Neural progenitor cell (in vitro differentiated cells): ENCODE measurements at regions not wholly inside any gene's neighbourhood (a gene's known extent, or its start where the extent isn't known, plus 50 kb on each side); places are given as distances from the start of the nearest gene placed in this dataset.

Source experiments
- EZH2 ChIP-seq: fragments of 200-600 bp; sonication (generic); IDR thresholded peaks from 2 replicates; pipeline ENCODE4 v1.6.1; 2017; ENCODE audit warnings: antibody characterized with exemption, mild to moderate bottlenecking, moderate library complexity
- EZH2phosphoT487 ChIP-seq: fragments of 200-600 bp; sonication (generic); IDR thresholded peaks from 2 replicates; pipeline ENCODE4 v1.6.1; 2017; ENCODE audit warnings: antibody characterized with exemption
- TF ChIP-seq, protein P1 (sequence below): fragments of 200-600 bp; sonication (generic); IDR thresholded peaks from 2 replicates; pipeline ENCODE4 v1.5.1; 2017; ENCODE audit warnings: antibody characterized with exemption, mild to moderate bottlenecking

DNA sequence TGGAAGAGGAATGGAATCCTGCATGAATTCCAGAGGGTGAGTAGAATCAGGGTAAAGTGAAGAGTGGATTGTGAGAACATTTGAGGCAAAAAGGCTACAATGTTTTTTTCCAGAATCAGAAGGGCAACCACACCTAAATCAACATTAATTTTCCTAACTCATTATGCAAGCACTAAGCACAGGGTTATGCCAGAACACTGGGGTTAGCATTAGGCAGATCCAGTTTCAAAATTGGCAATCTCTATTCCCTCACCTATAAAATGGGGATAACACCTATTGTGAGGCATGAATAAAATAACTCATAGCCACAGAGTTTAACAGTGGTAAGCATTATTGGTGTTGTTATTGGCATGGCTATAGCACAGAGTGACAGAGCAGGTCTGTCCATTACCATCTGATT is 378.6 kb upstream of the FAT3 start:
- TF ChIP-seq, protein P1, sequence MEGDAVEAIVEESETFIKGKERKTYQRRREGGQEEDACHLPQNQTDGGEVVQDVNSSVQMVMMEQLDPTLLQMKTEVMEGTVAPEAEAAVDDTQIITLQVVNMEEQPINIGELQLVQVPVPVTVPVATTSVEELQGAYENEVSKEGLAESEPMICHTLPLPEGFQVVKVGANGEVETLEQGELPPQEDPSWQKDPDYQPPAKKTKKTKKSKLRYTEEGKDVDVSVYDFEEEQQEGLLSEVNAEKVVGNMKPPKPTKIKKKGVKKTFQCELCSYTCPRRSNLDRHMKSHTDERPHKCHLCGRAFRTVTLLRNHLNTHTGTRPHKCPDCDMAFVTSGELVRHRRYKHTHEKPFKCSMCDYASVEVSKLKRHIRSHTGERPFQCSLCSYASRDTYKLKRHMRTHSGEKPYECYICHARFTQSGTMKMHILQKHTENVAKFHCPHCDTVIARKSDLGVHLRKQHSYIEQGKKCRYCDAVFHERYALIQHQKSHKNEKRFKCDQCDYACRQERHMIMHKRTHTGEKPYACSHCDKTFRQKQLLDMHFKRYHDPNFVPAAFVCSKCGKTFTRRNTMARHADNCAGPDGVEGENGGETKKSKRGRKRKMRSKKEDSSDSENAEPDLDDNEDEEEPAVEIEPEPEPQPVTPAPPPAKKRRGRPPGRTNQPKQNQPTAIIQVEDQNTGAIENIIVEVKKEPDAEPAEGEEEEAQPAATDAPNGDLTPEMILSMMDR, result no peak
- no peak for TF ChIP-seq EZH2phosphoT487
- TF ChIP-seq EZH2, result no peak
